H1 (cell line): ENCODE measurements at regions not wholly inside any gene's neighbourhood (a gene's known extent, or its start where the extent isn't known, plus 50 kb on each side); places are given as distances from the start of the nearest gene placed in this dataset.

Experiments
- CTCF ChIA-PET: fragments of 300-600 bp; sonication (Branson Sonifier 250); formaldehyde crosslinking; loops from one replicate; lab custom pipeline; 2021; ENCODE audit not compliant: partially characterized antibody; lab: Charles Lee
- POLR2A ChIA-PET: fragments of 300-600 bp; sonication (Branson Sonifier 250); formaldehyde crosslinking; loops from one replicate; lab custom pipeline; 2021; ENCODE audit warnings: inconsistent platforms; ENCODE audit not compliant: partially characterized antibody; lab: Charles Lee
- DNase-seq, 2 experiments: peaks; one replicate each; pipeline versions ENCODE4 v3.0.0 to v3.0.0-alpha.2; 2010 to 2022; ENCODE audit warnings: low spot score in 2 of 2, low read depth in 1 of 2, mixed read lengths in 1 of 2
- FAIRE-seq: peaks from 2 replicates; lab custom pipeline; 2011; peaks lifted over from hg19 to GRCh38; lab: Jason Lieb, UNC
- H2AFZ ChIP-seq: 2 replicates; pipeline ENCODE4 v1.8.1; 2012; ENCODE audit warnings: low read length, inconsistent platforms
- H2AK5ac ChIP-seq: 2 replicates; pipeline ENCODE4 v1.6.1; 2013; ENCODE audit warnings: low read depth, low read length
- H2BK120ac ChIP-seq: replicated peaks from 2 replicates; pipeline ENCODE3; 2013; ENCODE audit warnings: low read depth, low read length, inconsistent platforms
- H2BK12ac ChIP-seq: 2 replicates; pipeline ENCODE4 v1.6.1; 2013; ENCODE audit warnings: low read depth, low read length
- H2BK15ac ChIP-seq: 2 replicates; pipeline ENCODE4 v1.6.1; 2013; ENCODE audit warnings: low read length
- H2BK20ac ChIP-seq: 2 replicates; pipeline ENCODE4 v1.6.1; 2013; ENCODE audit warnings: low read length
- H2BK5ac ChIP-seq: 2 replicates; pipeline ENCODE4 v1.6.1; 2013; ENCODE audit warnings: low read depth, low read length
- H3K14ac ChIP-seq: 2 replicates; pipeline ENCODE4 v1.6.1; 2013; ENCODE audit warnings: inconsistent platforms; ENCODE audit not compliant: insufficient read length
- H3K18ac ChIP-seq: 2 replicates; pipeline ENCODE4 v1.6.1; 2013; ENCODE audit warnings: low read length; ENCODE audit errors: extremely low read depth
- H3K23ac ChIP-seq: 2 replicates; pipeline ENCODE4 v1.6.1; 2013; ENCODE audit warnings: inconsistent platforms; ENCODE audit not compliant: insufficient read length
- H3K23me2 ChIP-seq: 2 replicates; pipeline ENCODE4 v1.6.1; 2013; ENCODE audit warnings: low read depth, low read length
- H3K27ac ChIP-seq: 2 replicates; pipeline ENCODE4 v1.6.1; 2011; ENCODE audit warnings: low read depth, low read length, inconsistent platforms
- H3K27me3 ChIP-seq, 4 experiments: replicated peaks in 1 of 4; 1 replicate in 1 of 4; 2 replicates in 3 of 4; pipeline versions ENCODE4 v1.6.1 to v1.8.1; 2011 to 2013; ENCODE audit warnings: low read length in 3 of 4, mild to moderate bottlenecking in 3 of 4, inconsistent platforms in 2 of 4, mixed read lengths in 2 of 4, moderate library complexity in 1 of 4; ENCODE audit not compliant: control insufficient read depth in 3 of 4, insufficient read depth in 3 of 4; ENCODE audit errors: extremely low read depth in 1 of 4
- H3K36me3 ChIP-seq, 4 experiments: 2 replicates each; pipeline versions ENCODE4 v1.6.1 to v1.8.1; 2011 to 2013; ENCODE audit warnings: mild to moderate bottlenecking in 4 of 4, low read length in 3 of 4, moderate library complexity in 2 of 4, control low read depth in 1 of 4, inconsistent platforms in 1 of 4; ENCODE audit not compliant: insufficient read depth in 4 of 4, control insufficient read depth in 2 of 4
- H3K4ac ChIP-seq: replicated peaks from 2 replicates; pipeline ENCODE3; 2013; ENCODE audit warnings: low read length, low read depth, mixed read lengths, inconsistent platforms; ENCODE audit not compliant: insufficient read length
- H3K4me1 ChIP-seq, 4 experiments: replicated peaks in 1 of 4; 1 replicate in 1 of 4; 2 replicates in 3 of 4; pipeline versions ENCODE4 v1.6.1 to v1.8.1; 2011 to 2013; ENCODE audit warnings: low read length in 3 of 4, inconsistent platforms in 2 of 4, mixed read lengths in 1 of 4; ENCODE audit not compliant: insufficient read depth in 4 of 4, control insufficient read depth in 3 of 4
- H3K4me2 ChIP-seq, 2 experiments: 2 replicates each; pipeline versions ENCODE4 v1.6.1 to v1.8.1; 2011 to 2013; ENCODE audit warnings: low read depth in 2 of 2, low read length in 2 of 2, control low read depth in 1 of 2, inconsistent platforms in 1 of 2, mild to moderate bottlenecking in 1 of 2; ENCODE audit not compliant: insufficient read depth in 1 of 2
- H3K4me3 ChIP-seq, 4 experiments: fragments of 200-600, 300-600 bp in 1 of 4; sonication (generic), shearing (Covaris generic), sonication (Bioruptor Twin) in 1 of 4; 2 replicates each; pipeline versions ENCODE4 v1.5.1 to v1.8.1; 2011 to 2016; ENCODE audit warnings: low read length in 4 of 4, low read depth in 3 of 4, control low read depth in 2 of 4, inconsistent platforms in 2 of 4, mild to moderate bottlenecking in 2 of 4, mixed read lengths in 1 of 4, moderate library complexity in 1 of 4; ENCODE audit not compliant: insufficient read depth in 2 of 4; ENCODE audit errors: extremely low read depth in 1 of 4
- H3K56ac ChIP-seq: replicated peaks from 2 replicates; pipeline ENCODE3; 2013; ENCODE audit warnings: low read depth, mild to moderate bottlenecking, mixed read lengths, low read length, inconsistent platforms; ENCODE audit not compliant: insufficient read length
- H3K79me1 ChIP-seq: 2 replicates; pipeline ENCODE4 v1.6.1; 2013; ENCODE audit warnings: low read depth, low read length, control low read depth
- H3K79me2 ChIP-seq, 2 experiments: 2 replicates each; pipeline versions ENCODE4 v1.6.1 to v1.8.1; 2012 to 2013; ENCODE audit warnings: low read length in 2 of 2, mild to moderate bottlenecking in 2 of 2, inconsistent platforms in 1 of 2; ENCODE audit not compliant: insufficient read depth in 2 of 2, control insufficient read depth in 1 of 2
- H3K9ac ChIP-seq, 4 experiments: replicated peaks in 1 of 4; 1 replicate in 1 of 4; 2 replicates in 3 of 4; pipeline versions ENCODE4 v1.6.1 to v1.8.1; 2011 to 2013; ENCODE audit warnings: low read depth in 3 of 4, low read length in 3 of 4, control low read depth in 2 of 4, mild to moderate bottlenecking in 2 of 4, moderate library complexity in 2 of 4, inconsistent platforms in 1 of 4; ENCODE audit errors: extremely low read depth in 1 of 4
- H3K9me3 ChIP-seq, 2 experiments: 2 replicates each; pipeline versions ENCODE4 v1.6.1 to v1.8.1; 2012 to 2013; ENCODE audit warnings: mild to moderate bottlenecking in 2 of 2, moderate library complexity in 2 of 2, control low read depth in 1 of 2, inconsistent platforms in 1 of 2, low read depth in 1 of 2, low read length in 1 of 2, mixed read lengths in 1 of 2; ENCODE audit not compliant: insufficient read depth in 2 of 2
- H4K20me1 ChIP-seq, 2 experiments: replicated peaks in 1 of 2; 2 replicates each; pipeline versions ENCODE3 to v1.8.1; 2011 to 2013; ENCODE audit warnings: inconsistent platforms in 2 of 2, low read length in 2 of 2, mild to moderate bottlenecking in 1 of 2; ENCODE audit not compliant: insufficient read depth in 2 of 2, control insufficient read depth in 1 of 2
- H4K5ac ChIP-seq: 2 replicates; pipeline ENCODE4 v1.6.1; 2013; ENCODE audit warnings: low read length, low read depth, mixed read lengths, inconsistent platforms; ENCODE audit not compliant: insufficient read length
- H4K8ac ChIP-seq: 2 replicates; pipeline ENCODE4 v1.8.0; 2013; ENCODE audit warnings: mild to moderate bottlenecking, moderate library complexity, low read length, inconsistent platforms; ENCODE audit not compliant: insufficient read depth; ENCODE audit errors: extremely low read depth
- H4K91ac ChIP-seq: replicated peaks from 2 replicates; pipeline ENCODE3; 2013; ENCODE audit warnings: low read length, mixed read lengths, inconsistent platforms; ENCODE audit not compliant: insufficient read length
- ASH2L ChIP-seq: fragments of 200-600, 300-600 bp; sonication (generic); IDR thresholded peaks from one replicate; pipeline ENCODE4 v1.7.1; 2017; ENCODE audit warnings: low read length
- BCL11A ChIP-seq, 2 experiments: IDR thresholded peaks; one replicate each; pipeline ENCODE4 v1.6.1; 2011; ENCODE audit warnings: low read depth in 2 of 2, low read length in 2 of 2, mild to moderate bottlenecking in 2 of 2
- HDAC2 ChIP-seq, 2 experiments: fragments of 300-600 bp in 1 of 2; sonication (generic) in 1 of 2; IDR thresholded peaks; 2 replicates each; pipeline ENCODE4 v1.6.1; 2011 to 2012; ENCODE audit warnings: low read depth in 2 of 2, low read length in 2 of 2, mild to moderate bottlenecking in 2 of 2, moderate library complexity in 2 of 2, borderline replicate concordance in 1 of 2, inconsistent platforms in 1 of 2
- HDAC6 ChIP-seq: IDR thresholded peaks from one replicate; pipeline ENCODE4 v1.7.1; 2012; ENCODE audit warnings: low read depth, mild to moderate bottlenecking, inconsistent platforms, low read length, moderate library complexity
- KDM1A ChIP-seq: fragments of 200-600, 300-600 bp; sonication (generic); IDR thresholded peaks from 2 replicates; pipeline ENCODE4 v1.7.1; 2016; ENCODE audit warnings: mild to moderate bottlenecking, low read length, borderline replicate concordance
- NRF1 ChIP-seq: IDR thresholded peaks from 2 replicates; pipeline ENCODE4 v1.6.1; 2011; ENCODE audit warnings: mild to moderate bottlenecking, low read depth, low read length, improper control_type of control experiment
- RBBP5 ChIP-seq: IDR thresholded peaks from 2 replicates; pipeline ENCODE4 v1.7.1; 2012; ENCODE audit warnings: low read depth, mild to moderate bottlenecking, inconsistent platforms, low read length, moderate library complexity, borderline replicate concordance
- RNF2 ChIP-seq: fragments of 200-900, 300-1000 bp; sonication (generic); IDR thresholded peaks from 2 replicates; pipeline ENCODE4 v1.7.1; 2016; ENCODE audit warnings: borderline replicate concordance, low read depth, mild to moderate bottlenecking, antibody characterized with exemption, low read length; ENCODE audit not compliant: poor library complexity, severe bottlenecking; ENCODE audit errors: missing control alignments
- SP4 ChIP-seq: IDR thresholded peaks from 2 replicates; pipeline ENCODE4 v1.6.1; 2012; ENCODE audit warnings: low read length, inconsistent platforms
- TAF1 ChIP-seq: IDR thresholded peaks from 2 replicates; pipeline ENCODE4 v1.6.1; 2011; ENCODE audit warnings: mild to moderate bottlenecking, low read depth, low read length
- WGBS, 2 experiments: shearing (Covaris generic) in 1 of 2; methylation state at CpG; one replicate each; pipeline versions ENCODE4 v1.1.6 to v1.1.7; 2013 to 2015; ENCODE audit warnings: low lambda C conversion rate in 2 of 2, mixed read lengths in 2 of 2, inconsistent platforms in 1 of 2, low coverage in 1 of 2, missing lambda C conversion rate in 1 of 2; ENCODE audit not compliant: insufficient replicate concordance in 2 of 2, insufficient coverage in 1 of 2, insufficient read length in 1 of 2; ENCODE audit errors: extremely low coverage in 1 of 2, missing lambda C conversion rate in 1 of 2; 5-methylcytosine and 5-hydroxymethylcytosine counted together
- TF ChIP-seq, protein P1 (sequence below): IDR thresholded peaks from 2 replicates; pipeline ENCODE4 v1.6.1; 2012; ENCODE audit warnings: inconsistent platforms

DNA sequence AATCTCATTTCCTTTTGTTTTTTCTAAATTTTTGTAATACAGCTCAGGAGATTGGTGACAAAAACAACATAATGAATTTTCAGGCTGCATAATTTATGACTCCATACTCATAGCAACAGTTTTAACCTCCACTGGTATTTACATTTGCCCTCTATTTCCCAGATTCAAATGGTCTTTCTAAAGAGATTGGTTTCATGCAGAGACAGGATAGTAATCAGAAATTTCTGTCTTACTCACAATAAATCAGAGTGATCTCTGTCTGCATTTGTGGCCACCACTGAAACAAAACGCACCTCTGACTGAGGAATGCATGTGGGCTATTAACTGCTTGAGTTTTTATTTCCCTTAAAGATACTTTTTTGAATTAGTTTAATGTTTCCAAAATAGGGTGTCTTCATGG, 1526.0 kb downstream of the CDH8 start:
- no peak overlapping the region for H4K5ac ChIP-seq
- no peak overlapping the region for H2BK20ac ChIP-seq
- ChIA-PET CTCF (no interaction called here), POLR2A (no interaction called here)
- H4K8ac ChIP-seq: no peak overlapping the region
- DNase-seq (no peak), FAIRE-seq (no peak)
- H2BK12ac ChIP-seq: no peak overlapping the region
- no peaks in the 10 kb centered on the region for H3K79me2 ChIP-seq
- H4K20me1 ChIP-seq: no peaks in the 10 kb centered on the region
- H3K36me3 ChIP-seq: no peaks in the 10 kb centered on the region
- no peaks in the 10 kb centered on the region for H3K27me3 ChIP-seq
- no peak overlapping the region for H2BK15ac ChIP-seq
- no peak overlapping the region for H2BK120ac ChIP-seq
- H3K4me1 ChIP-seq: no peaks in the 10 kb centered on the region
- no peak overlapping the region for H3K18ac ChIP-seq
- H2BK5ac ChIP-seq: no peak overlapping the region
- H3K4me3 ChIP-seq: no peak overlapping the region
- no peak overlapping the region for H3K4me2 ChIP-seq
- H3K79me1 ChIP-seq: no peaks in the 10 kb centered on the region
- H4K91ac ChIP-seq: no peak overlapping the region
- H2AK5ac ChIP-seq: no peak overlapping the region
- H3K23me2 ChIP-seq: no peaks in the 10 kb centered on the region
- H3K27ac ChIP-seq: no peak overlapping the region
- no peak overlapping the region for H2AFZ ChIP-seq
- no peak overlapping the region for H3K4ac ChIP-seq
- H3K9me3 ChIP-seq: no peaks in the 10 kb centered on the region
- no peak overlapping the region for H3K9ac ChIP-seq
- H3K14ac ChIP-seq: no peak overlapping the region
- WGBS, 2 experiments: 89% methylated on average over 1 of the region's 1 CpG; no CpG with 5 or more reads in 1 of the 2 experiments
- H3K23ac ChIP-seq: no peak overlapping the region
- H3K56ac ChIP-seq: no peak overlapping the region
- TF ChIP-seq RBBP5: no peak
- TF ChIP-seq HDAC6: no peak
- TF ChIP-seq TAF1: no peak
- no peak for TF ChIP-seq NRF1
- TF ChIP-seq RNF2: no peak
- TF ChIP-seq BCL11A (IDR thresholded peaks at IDR 0.05; ENCODE audit: low read depth in 2 of 2, low read length in 2 of 2): no peak
- TF ChIP-seq HDAC2 (IDR thresholded peaks at IDR 0.05; ENCODE audit: borderline replicate concordance in 1 of 2, low read depth in 2 of 2, low read length in 2 of 2): no peak
- no peak for TF ChIP-seq KDM1A
- TF ChIP-seq ASH2L: no peak
- TF ChIP-seq, protein P1, sequence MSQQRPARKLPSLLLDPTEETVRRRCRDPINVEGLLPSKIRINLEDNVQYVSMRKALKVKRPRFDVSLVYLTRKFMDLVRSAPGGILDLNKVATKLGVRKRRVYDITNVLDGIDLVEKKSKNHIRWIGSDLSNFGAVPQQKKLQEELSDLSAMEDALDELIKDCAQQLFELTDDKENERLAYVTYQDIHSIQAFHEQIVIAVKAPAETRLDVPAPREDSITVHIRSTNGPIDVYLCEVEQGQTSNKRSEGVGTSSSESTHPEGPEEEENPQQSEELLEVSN: no peak
- TF ChIP-seq SP4: no peak
